Glutamatergic neuron (in vitro differentiated cells): ENCODE measurements at regions not wholly inside any gene's neighbourhood (a gene's known extent, or its start where the extent isn't known, plus 50 kb on each side); places are given as distances from the start of the nearest gene placed in this dataset.
"Not testable (repeated sequence)": the region's sequence is repeated elsewhere in the genome, so short reads cannot be mapped to it uniquely, and the experiment has no call there.

Experiments
- DNase-seq: peaks from one replicate; pipeline ENCODE4 v3.0.0; 2022
- H3K27ac Mint-ChIP-seq: one replicate; pipeline ENCODE4 v1.8.0; 2020; ENCODE audit warnings: mild to moderate bottlenecking, mixed read lengths, inconsistent platforms; ENCODE audit not compliant: unreplicated experiment
- H3K27me3 Mint-ChIP-seq: one replicate; pipeline ENCODE4 v1.8.0; 2020; ENCODE audit warnings: mild to moderate bottlenecking, moderate library complexity, mixed read lengths, inconsistent platforms; ENCODE audit not compliant: unreplicated experiment
- H3K36me3 Mint-ChIP-seq: one replicate; pipeline ENCODE4 v1.8.0; 2020; ENCODE audit warnings: mild to moderate bottlenecking, mixed read lengths, inconsistent platforms; ENCODE audit not compliant: unreplicated experiment
- H3K4me1 Mint-ChIP-seq: one replicate; pipeline ENCODE4 v1.8.0; 2020; ENCODE audit warnings: mild to moderate bottlenecking, low read depth, mixed read lengths, inconsistent platforms; ENCODE audit not compliant: unreplicated experiment
- H3K4me3 Mint-ChIP-seq: one replicate; pipeline ENCODE4 v1.8.0; 2020; ENCODE audit warnings: mild to moderate bottlenecking, mixed read lengths, inconsistent platforms; ENCODE audit not compliant: unreplicated experiment
- H3K9me3 Mint-ChIP-seq: one replicate; pipeline ENCODE4 v1.8.0; 2020; ENCODE audit warnings: mild to moderate bottlenecking, moderate library complexity, mixed read lengths, inconsistent platforms; ENCODE audit not compliant: unreplicated experiment

DNA sequence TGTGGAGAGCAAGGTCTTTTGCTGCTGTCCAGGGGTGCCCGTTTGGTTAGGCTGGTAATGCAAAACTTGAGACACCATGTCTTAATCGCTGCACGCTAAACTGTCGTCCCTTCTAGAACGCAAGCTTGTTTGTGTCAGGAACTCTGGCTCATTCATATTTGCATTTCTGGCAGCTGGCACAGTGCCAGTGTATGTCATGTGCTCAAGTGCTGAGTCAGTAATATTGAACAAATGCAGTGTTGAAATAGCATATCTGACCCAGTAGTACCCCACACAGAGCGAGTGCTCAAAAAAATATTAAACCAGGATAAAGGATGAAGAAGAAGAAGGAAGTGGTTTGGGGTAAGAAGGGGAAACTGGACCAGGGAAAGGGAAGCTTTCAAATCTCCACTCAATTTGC, 173.4 kb downstream of the ZNF37A start:
- not testable (repeated sequence) for H3K27ac Mint-ChIP-seq, H3K36me3 Mint-ChIP-seq, H3K4me1 Mint-ChIP-seq, H3K9me3 Mint-ChIP-seq, H3K27me3 Mint-ChIP-seq, DNase-seq, H3K4me3 Mint-ChIP-seq

DNA sequence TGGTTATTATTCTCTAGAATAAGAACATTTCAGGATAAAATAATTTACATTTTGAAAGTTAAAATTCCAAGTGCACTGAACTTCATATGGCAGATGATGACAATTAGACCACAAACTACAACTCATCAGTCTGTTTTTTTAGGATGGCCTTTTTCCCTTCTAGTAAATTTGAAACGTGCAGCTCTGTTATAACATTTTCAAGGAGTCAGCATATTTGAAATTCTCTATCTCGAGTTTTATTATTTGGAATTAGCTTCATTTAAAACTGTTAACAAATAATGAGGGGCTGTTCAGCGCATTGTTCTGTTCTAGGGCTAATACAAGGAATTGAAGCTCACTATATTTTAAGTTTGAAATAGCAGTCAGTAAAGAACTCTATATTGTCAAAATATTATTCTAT, 176.9 kb downstream of the ZNF37A start:
- DNase-seq, H3K27ac Mint-ChIP-seq, H3K9me3 Mint-ChIP-seq, H3K4me1 Mint-ChIP-seq, H3K27me3 Mint-ChIP-seq, H3K4me3 Mint-ChIP-seq, H3K36me3 Mint-ChIP-seq: not testable (repeated sequence)

DNA sequence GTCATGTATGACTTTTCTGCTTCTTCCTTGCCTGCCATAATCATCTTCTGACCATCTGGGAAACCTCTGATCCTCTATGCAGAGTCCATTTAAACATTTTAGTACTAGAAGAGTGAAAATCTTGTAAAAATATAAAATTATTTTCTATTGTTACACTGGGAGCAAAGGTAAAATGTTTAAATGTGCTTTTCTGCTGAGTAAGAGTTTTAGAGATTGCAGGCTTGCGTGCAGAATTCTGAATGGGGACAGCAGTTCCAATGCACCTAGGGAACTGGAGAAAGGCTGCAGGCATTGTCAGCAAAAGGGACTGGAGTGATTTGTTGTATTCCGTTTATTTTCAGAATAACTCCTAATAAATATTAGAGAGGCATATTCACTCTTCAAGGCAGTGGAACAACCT, 180.7 kb downstream of the ZNF37A start:
- H3K36me3 Mint-ChIP-seq, H3K27ac Mint-ChIP-seq, H3K4me1 Mint-ChIP-seq, H3K4me3 Mint-ChIP-seq, DNase-seq, H3K9me3 Mint-ChIP-seq, H3K27me3 Mint-ChIP-seq: not testable (repeated sequence)

DNA sequence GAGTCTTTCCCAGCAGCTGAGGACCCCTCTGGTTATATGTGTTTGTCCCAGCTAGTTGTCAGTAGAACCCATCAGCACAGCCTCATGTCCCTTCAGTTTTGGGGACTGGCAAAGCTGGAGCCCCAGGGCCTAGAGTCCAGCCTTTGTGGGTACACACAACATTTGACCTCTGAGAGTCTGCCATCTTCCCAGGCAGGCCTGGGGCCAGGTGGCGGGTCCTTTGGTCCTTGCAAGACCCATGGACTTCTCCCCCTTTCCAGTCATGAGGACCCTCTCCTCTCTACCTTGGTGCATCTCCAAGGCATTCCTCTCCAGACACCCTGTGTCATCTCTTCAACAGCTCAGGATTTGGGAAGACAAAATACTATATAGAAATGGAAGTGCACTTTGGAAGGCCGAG, 198.4 kb downstream of the ZNF37A start:
- H3K4me1 Mint-ChIP-seq, H3K9me3 Mint-ChIP-seq, H3K27me3 Mint-ChIP-seq, H3K36me3 Mint-ChIP-seq, H3K4me3 Mint-ChIP-seq, DNase-seq, H3K27ac Mint-ChIP-seq: not testable (repeated sequence)

DNA sequence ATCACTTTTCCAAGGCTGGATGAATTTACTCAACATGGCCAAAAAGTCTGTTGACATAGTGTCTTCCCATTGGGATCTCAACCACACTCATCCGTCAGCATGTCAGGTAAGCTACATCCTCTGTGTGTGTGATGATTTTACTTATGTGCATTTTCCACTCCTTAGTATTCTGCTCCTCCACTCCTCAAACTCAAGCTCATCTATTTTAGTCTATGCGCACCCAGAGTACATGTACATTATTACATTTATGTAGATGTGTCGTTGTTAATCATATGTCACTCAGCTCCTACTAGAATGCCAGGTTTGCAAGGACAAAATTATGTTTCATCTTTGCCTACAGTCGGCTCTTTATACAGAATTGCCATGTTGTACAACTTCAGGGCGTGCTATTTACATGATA, 216.0 kb downstream of the ZNF37A start:
- H3K4me3 Mint-ChIP-seq, H3K9me3 Mint-ChIP-seq, H3K27ac Mint-ChIP-seq, DNase-seq, H3K4me1 Mint-ChIP-seq, H3K27me3 Mint-ChIP-seq: not testable (repeated sequence)
- H3K36me3 Mint-ChIP-seq = peaks cover 10% of the 10 kb centered on the region

DNA sequence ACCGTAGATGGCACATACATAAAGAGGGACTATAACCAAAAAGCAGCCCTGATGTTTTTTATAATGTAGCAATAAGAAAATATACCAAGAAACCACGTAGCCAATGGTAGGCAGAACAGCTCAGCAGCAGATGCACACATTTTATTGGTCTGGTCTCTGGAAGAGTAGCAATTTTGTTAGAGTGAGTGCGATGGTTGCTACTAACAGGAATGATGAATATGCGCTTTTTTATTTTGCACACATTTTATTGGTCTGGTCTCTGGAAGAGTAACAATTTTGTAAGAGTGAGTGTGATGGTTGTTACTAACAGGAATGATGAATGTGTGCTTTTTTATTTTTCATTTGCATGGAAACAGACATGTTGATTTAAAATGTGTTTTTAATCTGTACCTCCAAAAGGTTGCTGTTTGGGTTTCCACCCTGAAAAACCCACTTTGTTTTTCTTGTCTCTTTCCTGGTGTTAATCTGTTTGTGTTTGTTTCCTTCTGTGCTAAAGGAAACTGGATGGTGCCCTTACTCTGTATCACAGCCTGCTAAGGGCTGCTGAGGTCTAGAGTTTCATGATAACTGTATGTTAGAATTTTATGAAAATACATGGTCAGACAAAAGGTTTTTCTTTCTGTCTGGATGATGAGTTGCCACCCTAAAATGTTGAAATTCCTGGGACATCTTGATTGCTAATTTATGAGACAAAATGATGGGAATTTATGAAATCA, 221.1 kb downstream of the ZNF37A start:
- not testable (repeated sequence) for H3K27me3 Mint-ChIP-seq, H3K4me3 Mint-ChIP-seq, H3K27ac Mint-ChIP-seq, H3K36me3 Mint-ChIP-seq, H3K4me1 Mint-ChIP-seq, DNase-seq, H3K9me3 Mint-ChIP-seq

DNA sequence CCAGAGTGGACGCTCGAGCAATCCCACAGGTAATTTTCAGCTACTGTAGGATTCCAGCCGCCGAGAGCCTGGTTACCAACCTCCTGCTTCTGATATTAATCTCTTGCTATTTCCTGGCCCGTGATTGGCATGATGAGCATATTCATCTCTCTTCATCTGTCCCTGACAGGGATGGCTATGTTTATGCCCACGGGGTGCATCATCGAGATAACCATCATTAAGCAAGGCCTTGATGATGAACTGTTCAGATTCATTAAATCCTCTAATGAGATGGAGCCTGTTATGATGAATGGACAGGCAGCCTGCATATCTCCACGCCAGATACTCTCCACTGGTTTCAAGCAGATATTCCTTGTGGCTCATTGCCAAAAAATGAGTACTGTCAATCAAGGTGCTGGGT, 227.3 kb downstream of the ZNF37A start:
- not testable (repeated sequence) for H3K4me3 Mint-ChIP-seq, H3K4me1 Mint-ChIP-seq, H3K27me3 Mint-ChIP-seq, H3K9me3 Mint-ChIP-seq, H3K27ac Mint-ChIP-seq, DNase-seq, H3K36me3 Mint-ChIP-seq

DNA sequence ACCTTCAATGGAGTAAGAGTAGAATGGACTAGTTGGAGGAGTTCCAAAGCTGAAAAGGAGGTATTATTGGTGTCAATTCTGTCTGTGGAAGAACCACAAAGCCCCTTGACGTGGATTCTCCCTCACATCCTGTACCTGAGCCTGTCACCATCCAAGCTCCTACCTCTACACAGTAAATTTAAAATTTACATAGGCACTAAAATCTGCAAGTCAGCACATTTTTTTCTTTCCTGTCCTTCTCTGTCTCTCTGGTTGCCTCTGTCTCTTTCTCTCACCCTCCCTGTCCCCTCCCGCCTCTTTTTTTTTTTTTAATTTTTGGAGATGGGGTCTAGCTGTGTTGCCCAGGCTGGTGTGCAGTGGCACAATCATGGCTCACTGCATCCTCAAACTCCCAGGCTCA, 236.2 kb downstream of the ZNF37A start:
- not testable (repeated sequence) for DNase-seq, H3K4me3 Mint-ChIP-seq, H3K36me3 Mint-ChIP-seq

DNA sequence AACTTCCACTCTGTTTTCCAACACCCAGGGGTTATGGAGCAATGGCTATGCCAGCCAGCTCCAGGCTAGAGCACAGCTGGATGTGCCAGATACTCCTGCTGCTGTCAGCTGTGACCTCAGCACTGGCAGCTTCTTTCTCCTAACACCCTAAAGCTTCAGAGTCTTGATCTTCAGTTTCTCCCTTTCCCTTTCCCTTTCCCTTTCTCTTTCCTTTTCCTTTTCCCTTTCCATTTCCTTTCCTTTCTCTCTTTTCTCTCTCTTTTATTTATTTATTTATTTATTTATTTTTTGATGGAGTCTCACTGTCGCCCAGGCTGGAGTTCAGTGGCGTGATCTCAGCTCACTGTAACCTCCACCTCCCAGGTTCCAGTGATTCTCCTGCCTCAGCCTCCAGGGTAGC, 237.0 kb downstream of the ZNF37A start:
- not testable (repeated sequence) for H3K9me3 Mint-ChIP-seq, H3K27ac Mint-ChIP-seq, DNase-seq, H3K4me3 Mint-ChIP-seq, H3K36me3 Mint-ChIP-seq, H3K27me3 Mint-ChIP-seq, H3K4me1 Mint-ChIP-seq

More for the DNA sequence above, 236.2 kb downstream of the ZNF37A start:
- H3K9me3 Mint-ChIP-seq, H3K27me3 Mint-ChIP-seq, H3K27ac Mint-ChIP-seq, H3K4me1 Mint-ChIP-seq: not testable (repeated sequence)

DNA sequence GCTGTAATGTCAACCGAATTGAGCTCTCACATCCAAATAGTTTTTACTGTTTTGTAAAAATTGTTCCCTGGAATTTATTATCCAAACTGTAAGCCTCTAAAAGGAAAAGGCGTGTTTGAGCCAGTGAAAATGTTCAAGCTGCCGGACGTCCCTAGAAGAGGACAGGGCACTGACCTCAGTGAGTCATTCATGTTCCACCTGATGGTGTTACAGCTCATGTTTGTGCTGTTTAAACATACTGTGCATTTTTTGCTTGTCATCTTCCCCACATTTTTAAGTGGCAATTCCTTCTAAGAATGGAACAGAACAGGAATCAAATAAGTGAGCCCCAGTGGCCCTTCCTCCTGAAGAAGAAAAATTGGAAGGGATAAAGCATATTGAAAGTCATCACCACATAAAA, 239.6 kb downstream of the ZNF37A start:
- not testable (repeated sequence) for H3K9me3 Mint-ChIP-seq, H3K27ac Mint-ChIP-seq, DNase-seq, H3K4me1 Mint-ChIP-seq, H3K27me3 Mint-ChIP-seq, H3K4me3 Mint-ChIP-seq, H3K36me3 Mint-ChIP-seq

DNA sequence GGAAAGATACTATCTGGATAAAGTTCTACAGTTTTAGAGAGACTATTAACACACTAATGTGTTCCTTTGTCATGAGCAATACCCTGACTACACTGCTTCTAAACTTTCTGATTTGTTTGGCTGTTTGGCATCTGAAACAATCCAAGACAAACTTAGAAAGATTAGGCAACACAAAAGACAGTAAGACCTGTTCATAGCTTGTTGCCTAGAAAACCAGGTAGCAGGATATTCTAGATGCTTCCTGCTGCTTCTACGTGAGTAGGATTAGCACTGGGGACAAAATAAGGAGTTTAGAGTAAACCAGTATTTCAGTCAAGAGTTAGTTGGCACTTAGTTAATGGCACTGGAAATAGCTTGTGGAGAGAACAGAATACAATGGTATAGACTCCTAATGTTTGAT, 256.5 kb downstream of the ZNF37A start:
- not testable (repeated sequence) for H3K4me3 Mint-ChIP-seq, H3K4me1 Mint-ChIP-seq, H3K36me3 Mint-ChIP-seq, H3K27ac Mint-ChIP-seq, H3K27me3 Mint-ChIP-seq, H3K9me3 Mint-ChIP-seq, DNase-seq

DNA sequence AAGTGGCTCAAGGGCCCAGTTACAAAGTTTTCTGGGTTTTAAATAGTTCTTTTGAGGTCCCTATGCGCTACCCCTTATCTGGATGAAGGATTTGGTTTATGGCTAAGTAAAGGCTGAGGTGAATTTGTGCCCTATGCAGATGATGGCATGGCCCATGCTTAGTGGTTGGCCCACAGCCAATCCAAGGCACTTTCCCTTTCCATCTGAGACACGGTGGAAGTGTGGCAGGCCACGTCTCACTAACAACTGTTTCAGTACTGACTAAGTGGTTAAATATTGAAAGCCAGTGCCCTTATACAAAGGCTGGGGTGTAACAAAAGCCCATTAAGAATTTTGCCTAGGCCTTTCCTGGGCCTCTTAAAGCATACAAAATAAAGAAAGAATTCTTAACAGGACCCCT, 260.3 kb downstream of the ZNF37A start:
- not testable (repeated sequence) for H3K9me3 Mint-ChIP-seq, H3K27ac Mint-ChIP-seq, H3K36me3 Mint-ChIP-seq, H3K4me1 Mint-ChIP-seq, H3K27me3 Mint-ChIP-seq, DNase-seq, H3K4me3 Mint-ChIP-seq

DNA sequence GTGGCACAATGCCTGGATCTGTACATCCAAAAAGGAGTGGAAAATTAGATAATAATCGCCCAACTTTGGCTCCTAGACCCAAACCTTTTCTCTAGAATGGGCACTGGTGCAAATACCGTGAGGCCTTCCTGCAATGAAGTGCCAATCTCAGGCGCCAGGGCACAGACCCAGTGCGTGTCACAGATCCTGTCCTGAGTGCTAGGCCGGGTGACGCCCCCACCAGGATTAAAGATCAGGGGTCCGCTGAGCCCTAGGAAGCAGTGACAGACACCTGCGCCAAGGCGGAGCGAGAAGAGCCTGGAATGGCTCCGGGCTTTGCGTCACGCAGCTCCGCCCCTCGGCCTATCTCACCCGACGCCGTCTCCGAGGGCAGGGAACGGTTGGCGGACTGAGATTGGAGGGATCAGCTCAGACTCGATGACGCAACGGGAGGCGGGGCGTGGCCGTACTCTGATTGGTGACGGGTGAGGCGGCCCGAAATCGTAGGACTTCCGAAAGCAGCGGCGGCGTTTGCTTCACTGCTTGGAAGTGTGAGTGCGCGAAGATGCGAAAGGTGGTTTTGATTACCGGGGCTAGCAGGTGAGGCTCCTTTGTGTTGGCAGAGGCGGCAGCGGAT, 261.9 kb downstream of the ZNF37A start:
- Mint-ChIP-seq H3K4me3 (peak overlapping the region; percentile 89), H3K27ac (peak overlapping the region; percentile 68)
- H3K27me3 Mint-ChIP-seq, H3K9me3 Mint-ChIP-seq, H3K4me1 Mint-ChIP-seq, H3K36me3 Mint-ChIP-seq: not testable (repeated sequence)
- DNase-seq = peak; percentile 64
